Liver (tissue), 8 donors: ENCODE measurements at regions not wholly inside any gene's neighbourhood (a gene's known extent, or its start where the extent isn't known, plus 50 kb on each side); places are given as distances from the start of the nearest gene placed in this dataset.

Experiments used
- DNase-seq: peaks from one replicate; pipeline ENCODE4 v3.0.0-alpha.2; 2017; ENCODE audit warnings: low spot score
- H3K27ac ChIP-seq, 2 donors: one replicate each; pipeline ENCODE4 v1.7.0; 2013; ENCODE audit warnings: inconsistent platforms in 2 of 2, low read length in 2 of 2, control low read depth in 1 of 2, low read depth in 1 of 2, mild to moderate bottlenecking in 1 of 2
- H3K27me3 ChIP-seq, 4 donors: one replicate each; pipeline versions ENCODE4 v1.6.1 to v1.7.0; 2013; ENCODE audit warnings: low read length in 3 of 4, inconsistent platforms in 1 of 4, mild to moderate bottlenecking in 1 of 4, moderate library complexity in 1 of 4; ENCODE audit not compliant: control insufficient read depth in 4 of 4, insufficient read depth in 4 of 4
- H3K36me3 ChIP-seq, 4 donors: one replicate each; pipeline versions ENCODE4 v1.6.1 to v1.7.0; 2013; ENCODE audit warnings: low read length in 3 of 4, mild to moderate bottlenecking in 3 of 4, low read depth in 1 of 4, moderate library complexity in 1 of 4; ENCODE audit not compliant: control insufficient read depth in 4 of 4, insufficient read depth in 3 of 4
- H3K4me1 ChIP-seq, 4 donors: one replicate each; pipeline versions ENCODE4 v1.6.1 to v1.7.0; 2013; ENCODE audit warnings: low read length in 3 of 4, mild to moderate bottlenecking in 3 of 4, moderate library complexity in 1 of 4; ENCODE audit not compliant: control insufficient read depth in 4 of 4, insufficient read depth in 4 of 4
- H3K4me3 ChIP-seq, 3 donors: one replicate each; pipeline versions ENCODE4 v1.6.1 to v1.7.0; 2013; ENCODE audit warnings: low read length in 3 of 3, control low read depth in 1 of 3, low read depth in 1 of 3, mild to moderate bottlenecking in 1 of 3
- H3K9ac ChIP-seq, 2 donors: one replicate each; pipeline ENCODE4 v1.7.0; 2013; ENCODE audit warnings: low read length in 2 of 2, mild to moderate bottlenecking in 2 of 2, moderate library complexity in 2 of 2, control low read depth in 1 of 2, low read depth in 1 of 2
- H3K9me3 ChIP-seq, 4 donors: one replicate each; pipeline versions ENCODE4 v1.6.1 to v1.7.0; 2013; ENCODE audit warnings: low read length in 3 of 4; ENCODE audit not compliant: control insufficient read depth in 4 of 4
- EGR1 ChIP-seq, 2 donors: IDR thresholded peaks; 2 replicates each; pipeline ENCODE4 v1.6.1; 2016 to 2018; ENCODE audit warnings: antibody characterized with exemption in 2 of 2, low read depth in 2 of 2
- FOXA1 ChIP-seq: IDR thresholded peaks from 2 replicates; pipeline ENCODE4 v1.6.1; 2016; ENCODE audit warnings: antibody characterized with exemption
- FOXA2 ChIP-seq: IDR thresholded peaks from 2 replicates; pipeline ENCODE4 v1.6.1; 2016; ENCODE audit warnings: antibody characterized with exemption
- GABPA ChIP-seq, 2 donors: IDR thresholded peaks in 1 of 2; conservative IDR thresholded peaks in 1 of 2; 2 replicates each; pipeline ENCODE4 v1.6.1; 2016; ENCODE audit warnings: antibody characterized with exemption in 2 of 2, mild to moderate bottlenecking in 1 of 2, moderate library complexity in 1 of 2
- HNF4A ChIP-seq, 2 donors: conservative IDR thresholded peaks; 2 replicates each; pipeline ENCODE4 v1.6.1; 2016; ENCODE audit warnings: antibody characterized with exemption in 2 of 2, mild to moderate bottlenecking in 2 of 2
- HNF4G ChIP-seq: IDR thresholded peaks from 2 replicates; pipeline ENCODE4 v1.6.1; 2016; ENCODE audit warnings: antibody characterized with exemption
- JUND ChIP-seq, 2 donors: IDR thresholded peaks; 2 replicates each; pipeline ENCODE4 v1.6.1; 2016; ENCODE audit warnings: antibody characterized with exemption in 2 of 2
- RAD21 ChIP-seq, 2 donors: IDR thresholded peaks; 2 replicates each; pipeline ENCODE4 v1.6.1; 2016; ENCODE audit warnings: antibody characterized with exemption in 2 of 2, mild to moderate bottlenecking in 2 of 2
- SP1 ChIP-seq: IDR thresholded peaks from 2 replicates; pipeline ENCODE4 v1.6.1; 2018; ENCODE audit warnings: antibody characterized with exemption, mild to moderate bottlenecking
- TAF1 ChIP-seq: conservative IDR thresholded peaks from 2 replicates; pipeline ENCODE4 v1.6.1; 2016; ENCODE audit warnings: antibody characterized with exemption, mild to moderate bottlenecking
- YY1 ChIP-seq: IDR thresholded peaks from 2 replicates; pipeline ENCODE4 v1.6.1; 2016; ENCODE audit warnings: antibody characterized with exemption, mild to moderate bottlenecking
- WGBS: extraction: QIAGEN DNeasy Blood & Tissue Kit; methylation state at CpG from one replicate; pipeline ENCODE4 v1.1.7; 2013; 5-methylcytosine and 5-hydroxymethylcytosine counted together
- TF ChIP-seq, protein P1 (sequence below): IDR thresholded peaks from 2 replicates; pipeline ENCODE4 v1.6.1; 2016; ENCODE audit warnings: antibody characterized with exemption
- TF ChIP-seq, protein P2 (sequence below): fragments of 150-350 bp; IDR thresholded peaks from 2 replicates; pipeline ENCODE4 v1.5.1; 2017; ENCODE audit warnings: improper control_type of control experiment, low read depth, low read length; ENCODE audit not compliant: missing input control
- TF ChIP-seq, protein P3 (sequence below): IDR thresholded peaks from 2 replicates; pipeline ENCODE4 v1.6.1; 2016; ENCODE audit warnings: antibody characterized with exemption
- TF ChIP-seq, protein P4 (sequence below): IDR thresholded peaks from 2 replicates; pipeline ENCODE4 v1.6.1; 2016; ENCODE audit warnings: antibody characterized with exemption, mild to moderate bottlenecking
- donor health status: healthy.
- donor health status: healthy.
- donor health status: healthy.
- donor health status: healthy.
- donor health status: healthy.

DNA sequence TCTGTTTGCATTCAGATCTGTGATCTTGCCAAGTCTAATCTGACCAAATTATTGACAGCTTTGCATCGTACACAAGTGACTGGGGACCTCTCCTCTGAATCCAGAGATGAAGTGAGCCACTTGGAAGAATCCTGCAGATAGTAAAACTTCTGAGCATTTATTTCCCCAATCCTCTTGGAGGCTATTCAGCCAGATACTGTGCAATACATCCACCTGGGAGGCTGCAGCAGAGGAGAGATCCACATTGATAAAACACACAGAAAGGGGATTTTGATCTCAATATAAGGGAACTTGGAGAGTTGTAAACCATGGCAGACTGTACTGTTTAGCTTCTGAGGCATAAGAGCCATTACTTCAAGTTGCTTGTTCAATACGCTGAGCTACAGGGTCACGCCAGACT is 654.6 kb downstream of the MTRR start:
- Histone ChIP-seq H3K27ac (no peak overlapping the region), H3K9ac (no peak overlapping the region), H3K4me3 (no peak overlapping the region), H3K36me3 (no peaks in the 10 kb centered on the region), H3K27me3 (no peaks in the 10 kb centered on the region), H3K4me1 (no peaks in the 10 kb centered on the region), H3K9me3 (no peaks in the 10 kb centered on the region)
- TF ChIP-seq YY1 (no peak), GABPA (IDR thresholded peaks at IDR 0.05 in 1 of 2, conservative IDR thresholded peaks at IDR 0.05 in 1 of 2) (no peak)
- TF ChIP-seq, protein P1, sequence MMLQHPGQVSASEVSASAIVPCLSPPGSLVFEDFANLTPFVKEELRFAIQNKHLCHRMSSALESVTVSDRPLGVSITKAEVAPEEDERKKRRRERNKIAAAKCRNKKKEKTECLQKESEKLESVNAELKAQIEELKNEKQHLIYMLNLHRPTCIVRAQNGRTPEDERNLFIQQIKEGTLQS = no peak
- DNase-seq = no peak
- WGBS = 72% methylated on average over 3 of the region's 3 CpGs

DNA sequence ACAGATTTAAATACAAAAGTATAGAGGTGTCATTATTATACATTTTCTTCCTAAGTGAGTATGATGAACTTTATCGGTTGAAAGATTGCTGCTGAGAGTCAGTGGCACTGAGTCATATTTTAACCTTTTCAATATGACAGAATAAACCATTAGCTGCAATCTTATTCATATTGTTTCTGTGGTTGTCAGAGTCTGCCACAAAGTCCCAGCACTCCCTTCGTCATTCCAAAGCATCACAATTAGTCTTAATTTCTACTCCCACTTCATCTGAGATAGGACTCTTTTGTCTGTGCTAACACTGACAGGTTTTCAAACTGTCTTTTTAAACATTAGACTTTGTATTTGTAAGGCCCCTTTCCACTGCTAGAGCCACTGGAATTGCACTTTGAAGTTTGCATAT is 656.9 kb downstream of the MTRR start:
- no peaks in the 10 kb centered on the region for H3K4me1 ChIP-seq
- H3K9me3 ChIP-seq = no peaks in the 10 kb centered on the region
- H3K27ac ChIP-seq = no peak overlapping the region
- H3K4me3 ChIP-seq = no peak overlapping the region
- no peaks in the 10 kb centered on the region for H3K27me3 ChIP-seq
- WGBS = 78% methylated on average over 2 of the region's 2 CpGs
- no peak for DNase-seq
- H3K36me3 ChIP-seq = no peaks in the 10 kb centered on the region
- no peak overlapping the region for H3K9ac ChIP-seq
- no peak for TF ChIP-seq FOXA1

DNA sequence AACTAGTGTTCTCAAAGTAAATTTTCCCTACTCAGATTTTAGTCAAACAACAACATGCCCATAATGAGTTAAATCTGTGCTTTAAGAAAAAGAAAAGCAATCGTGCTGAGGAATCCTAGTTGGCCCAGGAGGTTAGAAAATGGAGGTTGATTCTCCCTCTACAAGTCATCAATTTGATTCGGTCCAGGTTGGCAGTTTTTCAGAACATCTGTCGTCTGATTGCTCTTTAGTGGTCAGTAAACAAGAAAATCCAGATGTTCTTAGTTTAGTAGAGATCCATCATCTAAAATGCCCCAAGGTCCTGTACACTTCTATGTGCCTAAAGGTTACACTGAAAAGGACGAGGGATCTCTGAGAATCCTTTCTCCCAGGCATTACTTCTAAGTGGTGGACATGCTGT is 659.2 kb downstream of the MTRR start:
- H3K4me3 ChIP-seq = no peak overlapping the region
- 50% methylated on average over 4 of the region's 4 CpGs for WGBS
- H3K27ac ChIP-seq = no peak overlapping the region
- H3K4me1 ChIP-seq = no peaks in the 10 kb centered on the region
- no peaks in the 10 kb centered on the region for H3K9me3 ChIP-seq
- TF ChIP-seq EGR1 (IDR thresholded peaks at IDR 0.05; ENCODE audit: low read depth in 2 of 2) (no peak), SP1 (no peak), TAF1 (no peak)
- TF ChIP-seq, protein P2, sequence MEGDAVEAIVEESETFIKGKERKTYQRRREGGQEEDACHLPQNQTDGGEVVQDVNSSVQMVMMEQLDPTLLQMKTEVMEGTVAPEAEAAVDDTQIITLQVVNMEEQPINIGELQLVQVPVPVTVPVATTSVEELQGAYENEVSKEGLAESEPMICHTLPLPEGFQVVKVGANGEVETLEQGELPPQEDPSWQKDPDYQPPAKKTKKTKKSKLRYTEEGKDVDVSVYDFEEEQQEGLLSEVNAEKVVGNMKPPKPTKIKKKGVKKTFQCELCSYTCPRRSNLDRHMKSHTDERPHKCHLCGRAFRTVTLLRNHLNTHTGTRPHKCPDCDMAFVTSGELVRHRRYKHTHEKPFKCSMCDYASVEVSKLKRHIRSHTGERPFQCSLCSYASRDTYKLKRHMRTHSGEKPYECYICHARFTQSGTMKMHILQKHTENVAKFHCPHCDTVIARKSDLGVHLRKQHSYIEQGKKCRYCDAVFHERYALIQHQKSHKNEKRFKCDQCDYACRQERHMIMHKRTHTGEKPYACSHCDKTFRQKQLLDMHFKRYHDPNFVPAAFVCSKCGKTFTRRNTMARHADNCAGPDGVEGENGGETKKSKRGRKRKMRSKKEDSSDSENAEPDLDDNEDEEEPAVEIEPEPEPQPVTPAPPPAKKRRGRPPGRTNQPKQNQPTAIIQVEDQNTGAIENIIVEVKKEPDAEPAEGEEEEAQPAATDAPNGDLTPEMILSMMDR = no peak
- H3K9ac ChIP-seq = no peak overlapping the region
- no peaks in the 10 kb centered on the region for H3K36me3 ChIP-seq
- DNase-seq = no peak
- H3K27me3 ChIP-seq = no peaks in the 10 kb centered on the region

DNA sequence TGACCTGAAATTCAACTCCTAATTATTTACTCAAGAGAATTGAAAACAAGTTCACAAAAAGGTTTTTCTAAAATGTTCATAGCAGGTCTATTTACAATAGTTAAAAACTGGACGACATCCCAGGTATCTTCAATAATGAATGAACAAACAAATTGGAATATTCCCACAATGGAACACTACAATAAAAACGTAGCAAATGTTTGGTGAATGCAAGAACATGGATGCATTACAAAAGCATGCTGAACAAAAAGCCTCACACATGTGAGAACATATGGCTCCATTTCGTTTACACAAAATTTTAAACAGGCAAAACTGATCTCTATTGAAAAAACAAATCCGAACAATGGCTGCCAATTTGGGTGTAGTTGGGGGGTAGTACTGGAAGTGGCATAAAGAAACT is 669.9 kb downstream of the MTRR start:
- H3K9me3 ChIP-seq = peaks cover 0 to 3% (median 0%) of the 10 kb centered on the region in 4 donors
- no peak overlapping the region for H3K9ac ChIP-seq
- DNase-seq = no peak
- no peaks in the 10 kb centered on the region for H3K4me1 ChIP-seq
- no peaks in the 10 kb centered on the region for H3K27me3 ChIP-seq
- H3K4me3 ChIP-seq = no peak overlapping the region
- H3K27ac ChIP-seq = no peak overlapping the region
- WGBS = 52% methylated on average over 4 of the region's 4 CpGs
- H3K36me3 ChIP-seq = no peaks in the 10 kb centered on the region
- TF ChIP-seq GABPA (IDR thresholded peaks at IDR 0.05 in 1 of 2, conservative IDR thresholded peaks at IDR 0.05 in 1 of 2) (no peak), RAD21 (IDR thresholded peaks at IDR 0.05) (no peak), EGR1 (IDR thresholded peaks at IDR 0.05; ENCODE audit: low read depth in 2 of 2) (no peak), HNF4G (no peak), SP1 (no peak), HNF4A (conservative IDR thresholded peaks at IDR 0.05) (no peak), JUND (IDR thresholded peaks at IDR 0.05) (no peak), FOXA1 (no peak), FOXA2 (no peak)
- TF ChIP-seq, protein P3, sequence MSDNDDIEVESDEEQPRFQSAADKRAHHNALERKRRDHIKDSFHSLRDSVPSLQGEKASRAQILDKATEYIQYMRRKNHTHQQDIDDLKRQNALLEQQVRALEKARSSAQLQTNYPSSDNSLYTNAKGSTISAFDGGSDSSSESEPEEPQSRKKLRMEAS = no peak
- TF ChIP-seq, protein P2 = no peak
- TF ChIP-seq, protein P4, sequence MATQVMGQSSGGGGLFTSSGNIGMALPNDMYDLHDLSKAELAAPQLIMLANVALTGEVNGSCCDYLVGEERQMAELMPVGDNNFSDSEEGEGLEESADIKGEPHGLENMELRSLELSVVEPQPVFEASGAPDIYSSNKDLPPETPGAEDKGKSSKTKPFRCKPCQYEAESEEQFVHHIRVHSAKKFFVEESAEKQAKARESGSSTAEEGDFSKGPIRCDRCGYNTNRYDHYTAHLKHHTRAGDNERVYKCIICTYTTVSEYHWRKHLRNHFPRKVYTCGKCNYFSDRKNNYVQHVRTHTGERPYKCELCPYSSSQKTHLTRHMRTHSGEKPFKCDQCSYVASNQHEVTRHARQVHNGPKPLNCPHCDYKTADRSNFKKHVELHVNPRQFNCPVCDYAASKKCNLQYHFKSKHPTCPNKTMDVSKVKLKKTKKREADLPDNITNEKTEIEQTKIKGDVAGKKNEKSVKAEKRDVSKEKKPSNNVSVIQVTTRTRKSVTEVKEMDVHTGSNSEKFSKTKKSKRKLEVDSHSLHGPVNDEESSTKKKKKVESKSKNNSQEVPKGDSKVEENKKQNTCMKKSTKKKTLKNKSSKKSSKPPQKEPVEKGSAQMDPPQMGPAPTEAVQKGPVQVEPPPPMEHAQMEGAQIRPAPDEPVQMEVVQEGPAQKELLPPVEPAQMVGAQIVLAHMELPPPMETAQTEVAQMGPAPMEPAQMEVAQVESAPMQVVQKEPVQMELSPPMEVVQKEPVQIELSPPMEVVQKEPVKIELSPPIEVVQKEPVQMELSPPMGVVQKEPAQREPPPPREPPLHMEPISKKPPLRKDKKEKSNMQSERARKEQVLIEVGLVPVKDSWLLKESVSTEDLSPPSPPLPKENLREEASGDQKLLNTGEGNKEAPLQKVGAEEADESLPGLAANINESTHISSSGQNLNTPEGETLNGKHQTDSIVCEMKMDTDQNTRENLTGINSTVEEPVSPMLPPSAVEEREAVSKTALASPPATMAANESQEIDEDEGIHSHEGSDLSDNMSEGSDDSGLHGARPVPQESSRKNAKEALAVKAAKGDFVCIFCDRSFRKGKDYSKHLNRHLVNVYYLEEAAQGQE = no peak
